Stimulated activated CD4-positive, alpha-beta T cell treated with anti-CD3 and anti-CD28 coated beads, Interleukin-4, amount 100 ng/mL, for 24 hours (primary cell): ENCODE measurements at regions not wholly inside any gene's neighbourhood (a gene's known extent, or its start where the extent isn't known, plus 50 kb on each side); places are given as distances from the start of the nearest gene placed in this dataset.

Source experiments
- DNase-seq: peaks from one replicate; pipeline ENCODE4 v3.0.0-alpha.2; 2020

DNA sequence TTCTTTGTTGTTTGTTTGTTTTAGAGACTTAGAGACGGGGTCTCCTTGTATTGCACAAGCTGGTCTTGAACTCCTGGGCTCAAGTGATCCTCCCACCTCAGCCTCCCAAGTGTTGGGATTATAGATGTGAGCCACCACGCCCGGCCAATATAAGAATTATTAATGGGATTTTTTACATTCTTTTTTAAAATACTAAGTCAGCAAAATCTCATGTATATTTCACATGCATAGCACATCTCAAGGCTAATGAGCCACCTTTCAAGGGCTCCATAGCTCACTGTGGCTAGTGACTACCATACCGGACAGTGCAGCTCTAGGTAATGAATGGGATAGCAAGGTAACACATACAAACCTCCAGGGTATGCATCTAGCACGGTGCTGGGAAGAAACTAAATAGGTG is 361.4 kb downstream of the SAMD5 start:
- DNase-seq: no peak

DNA sequence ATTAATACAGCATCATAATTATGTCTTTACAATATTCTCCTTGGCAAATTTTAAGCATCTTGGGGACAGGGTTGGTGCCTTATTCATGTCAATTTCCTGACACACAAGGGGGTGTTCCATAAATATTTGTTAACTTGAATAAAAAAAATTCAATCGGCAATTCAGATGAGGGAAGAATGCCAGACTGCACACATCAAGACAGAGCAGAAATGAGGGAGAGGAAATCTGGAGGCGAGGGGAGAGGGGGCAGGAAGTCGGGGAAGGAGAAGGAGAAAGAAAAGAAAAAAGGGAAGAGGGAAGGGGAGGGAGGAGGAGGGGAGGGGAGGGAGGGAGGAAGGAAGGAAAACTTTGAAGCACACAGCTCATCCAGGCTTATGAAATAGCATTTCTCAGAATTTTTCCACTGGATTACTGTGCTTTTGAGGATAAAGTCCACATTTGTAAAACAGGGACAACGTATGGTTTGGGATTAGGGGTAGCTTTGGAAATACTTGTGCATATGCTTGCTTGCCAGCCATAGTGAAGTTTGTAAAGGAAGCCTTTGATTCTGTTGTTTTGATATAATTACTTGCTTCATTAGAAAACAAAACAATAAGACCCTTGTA is 362.1 kb downstream of the SAMD5 start:
- no peak for DNase-seq

DNA sequence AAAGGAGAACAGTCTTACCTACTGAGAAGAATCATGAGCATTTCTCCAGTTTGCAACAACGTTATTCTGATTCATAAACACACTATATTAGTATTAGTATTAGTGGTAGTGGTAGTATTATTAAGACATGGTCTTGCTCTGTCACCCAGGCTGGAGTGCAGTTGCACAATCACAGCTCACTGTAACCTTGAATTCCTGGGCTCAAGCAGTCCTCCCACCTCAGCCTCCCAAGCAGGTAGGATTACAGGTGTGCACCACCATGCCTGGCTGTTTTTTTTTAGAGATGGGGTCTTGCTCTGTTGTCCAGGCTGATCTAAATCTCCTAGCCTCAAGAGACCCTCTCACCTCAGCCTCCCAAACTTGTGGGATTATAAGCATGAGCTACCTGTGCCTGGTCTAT is 363.5 kb downstream of the SAMD5 start:
- DNase-seq: no peak

DNA sequence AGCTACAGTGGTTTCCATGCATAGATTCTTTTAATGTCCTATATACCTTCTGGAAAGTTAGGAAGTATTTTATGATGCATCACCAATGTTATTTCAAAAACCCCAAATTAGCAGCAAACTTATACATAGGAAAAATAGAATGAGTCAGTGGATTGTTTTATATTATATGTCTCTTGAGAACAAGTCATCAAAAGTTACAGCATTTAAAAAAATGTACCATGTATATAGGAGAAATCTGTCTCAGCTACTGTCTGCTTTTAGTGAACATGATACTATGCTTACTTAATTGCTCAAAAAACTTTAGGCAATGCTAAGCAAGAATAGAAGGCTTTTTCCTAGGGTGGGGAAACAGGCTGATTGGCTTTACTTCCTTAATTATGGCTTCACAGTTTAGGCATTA is 365.3 kb downstream of the SAMD5 start:
- DNase-seq: no peak

DNA sequence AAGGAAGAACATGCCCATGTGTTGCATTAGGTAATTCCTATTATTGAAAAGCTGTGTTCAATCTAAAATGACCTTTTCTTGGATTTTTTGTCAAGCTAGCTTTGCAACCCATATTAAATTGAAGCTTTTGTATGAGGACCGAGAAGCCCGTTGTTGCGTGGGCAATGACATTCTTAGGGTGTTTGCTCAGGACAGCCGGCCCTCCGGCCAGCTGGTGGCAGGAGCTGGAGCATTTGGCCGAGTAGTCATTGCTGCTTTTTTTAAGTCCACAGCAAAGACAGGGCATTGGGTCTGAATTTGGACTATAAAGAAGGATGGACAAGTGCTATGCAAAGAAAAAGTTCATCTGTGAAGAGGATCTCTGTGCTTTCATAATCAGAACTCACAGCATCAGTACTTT is 365.8 kb downstream of the SAMD5 start:
- no peak for DNase-seq

DNA sequence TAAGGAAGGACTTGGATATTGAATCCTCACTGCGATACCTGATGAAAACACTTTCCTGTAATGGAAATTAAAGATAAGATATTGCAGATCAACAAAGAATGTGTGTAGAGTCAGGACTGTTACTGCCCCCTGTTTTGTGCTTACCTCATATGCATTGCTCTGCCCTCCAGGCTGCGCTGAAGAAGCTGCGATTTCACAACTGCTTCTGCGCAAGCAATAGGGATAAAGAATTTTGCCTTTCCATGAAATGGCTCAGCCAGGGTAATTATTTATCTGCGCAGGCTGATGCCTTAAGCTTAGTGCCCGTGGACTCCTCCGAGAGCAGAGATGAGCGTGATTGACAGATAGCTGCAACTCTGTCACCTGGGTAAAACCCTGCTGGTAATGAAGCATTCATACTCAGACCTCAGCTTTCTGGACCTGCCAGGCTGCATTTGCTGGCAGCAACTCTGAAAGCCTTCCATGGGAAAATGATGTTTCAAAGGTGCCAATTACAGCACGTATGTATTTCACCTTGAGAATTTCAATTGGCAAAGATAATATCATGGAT is 370.6 kb downstream of the SAMD5 start:
- no peak for DNase-seq

DNA sequence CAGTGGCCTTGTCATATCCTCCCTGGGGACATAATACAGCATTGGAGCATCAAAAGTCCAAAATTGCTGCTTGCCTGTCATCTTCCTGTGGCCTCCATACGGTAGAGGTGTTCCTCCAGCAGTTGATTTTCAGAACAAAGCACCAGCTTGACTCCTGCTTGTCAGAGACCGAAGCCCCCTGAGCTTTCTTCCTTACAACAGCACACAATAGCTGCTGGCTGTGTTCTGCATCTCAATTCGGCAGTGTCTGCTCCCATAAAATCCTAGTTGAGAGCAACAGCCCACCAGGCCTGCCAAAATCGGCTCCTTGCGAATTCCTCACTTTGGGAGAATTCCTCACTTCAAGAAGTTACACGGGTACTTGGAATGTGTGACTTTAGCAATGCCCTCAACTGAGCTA is 372.9 kb downstream of the SAMD5 start:
- DNase-seq: no peak

DNA sequence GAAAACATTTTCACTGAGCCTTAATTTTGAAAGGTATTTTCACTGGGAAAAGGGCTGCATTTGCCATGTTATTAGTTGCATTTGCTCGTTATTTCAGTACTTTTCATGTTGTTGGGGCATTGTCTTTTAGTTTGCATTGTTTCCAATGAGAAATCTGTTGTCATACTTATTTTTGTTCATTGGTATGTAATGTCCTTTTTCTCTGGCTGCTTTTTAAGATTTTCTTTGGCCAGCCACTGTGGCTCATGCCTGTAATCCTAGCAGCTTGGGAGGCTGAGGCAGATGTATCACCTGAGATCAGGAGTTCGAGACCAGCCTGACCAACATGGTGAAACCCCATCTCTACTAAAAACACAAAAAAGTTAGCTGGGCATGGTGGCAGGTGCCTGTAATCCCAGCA is 379.9 kb downstream of the SAMD5 start:
- no peak for DNase-seq

DNA sequence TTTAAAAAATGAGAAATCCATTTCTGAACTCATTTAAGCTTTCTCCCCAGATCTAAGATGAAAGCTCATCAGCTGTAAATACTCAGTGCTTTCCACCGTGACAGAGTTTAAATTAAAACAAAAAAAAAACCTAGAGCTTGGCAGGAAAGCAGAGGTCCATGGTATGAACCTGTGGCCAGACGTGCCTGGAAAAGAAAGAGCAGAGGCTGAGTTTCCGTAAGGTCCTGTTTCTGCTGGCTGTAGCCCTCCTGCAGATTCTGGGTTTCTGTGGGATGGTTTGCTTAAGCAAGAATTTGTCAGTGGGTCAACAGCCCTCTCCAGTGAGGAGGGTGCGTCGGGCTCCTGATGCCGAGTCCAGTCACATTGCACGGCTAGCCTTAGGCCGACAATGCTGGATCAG is 383.2 kb downstream of the SAMD5 start:
- no peak for DNase-seq

DNA sequence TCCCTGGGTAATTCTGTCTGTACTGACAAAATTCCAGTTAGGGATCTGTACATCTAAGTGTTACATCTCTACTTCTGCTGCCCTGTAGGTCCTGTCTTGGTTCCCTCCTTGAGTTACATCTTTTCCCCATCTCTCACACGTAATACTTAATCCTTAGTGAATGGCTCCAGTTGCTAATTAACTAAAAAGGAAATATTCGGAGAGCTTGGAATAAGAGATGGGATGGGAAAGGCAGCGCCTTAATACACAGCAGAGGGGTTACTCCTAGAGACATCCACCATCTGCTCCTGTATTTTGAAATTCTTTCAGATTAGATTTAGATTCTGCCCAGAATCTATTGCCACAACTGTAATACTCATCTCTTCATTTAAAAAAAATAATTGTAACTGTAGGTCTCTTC is 384.0 kb downstream of the SAMD5 start:
- no peak for DNase-seq

DNA sequence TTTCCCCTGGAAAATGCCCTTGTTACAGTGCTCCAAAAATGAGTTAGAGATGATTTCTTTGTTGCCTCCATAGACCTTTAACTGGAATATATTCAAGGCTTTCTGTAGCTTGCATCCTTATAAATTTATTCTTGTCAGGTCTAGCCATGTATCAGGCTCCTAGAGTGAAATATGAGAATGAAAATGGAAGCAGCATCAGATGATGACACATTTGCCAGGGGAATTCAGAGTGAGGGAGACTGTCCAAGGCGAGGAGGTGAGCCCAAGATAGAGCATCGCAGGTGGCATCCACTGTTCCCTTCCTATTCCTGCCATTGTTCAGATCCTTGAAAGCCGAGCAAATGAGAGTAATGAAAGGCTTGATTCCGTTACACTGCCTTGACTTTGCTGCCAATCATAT is 386.8 kb downstream of the SAMD5 start:
- no peak for DNase-seq

DNA sequence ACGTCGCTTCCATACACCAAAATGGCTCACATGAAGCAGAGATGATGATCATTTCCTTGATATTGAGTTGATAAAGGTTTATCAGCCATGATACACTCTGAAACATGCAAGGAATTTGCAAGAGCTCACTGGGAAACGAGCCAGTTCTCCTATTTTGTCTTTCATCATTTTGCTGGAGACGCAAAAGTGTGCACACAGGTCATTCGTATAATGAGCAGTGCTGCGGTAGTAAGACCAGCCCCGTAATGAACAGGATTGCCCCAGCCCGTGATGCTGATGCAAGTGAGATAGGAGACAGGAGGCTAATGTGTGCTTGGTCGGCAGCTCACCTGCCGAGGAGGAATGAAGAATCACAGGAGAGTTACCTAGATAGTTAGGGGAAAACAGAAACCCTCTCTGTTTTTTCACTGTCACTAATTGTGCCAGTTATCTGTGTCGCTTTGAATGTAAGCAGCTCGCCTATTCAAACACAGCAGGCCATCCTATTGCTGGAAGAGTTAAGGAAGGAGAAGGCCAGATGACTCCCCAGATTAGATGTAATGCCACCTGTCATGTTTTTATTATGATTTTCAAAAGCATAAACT is 391.8 kb downstream of the SAMD5 start:
- no peak for DNase-seq

DNA sequence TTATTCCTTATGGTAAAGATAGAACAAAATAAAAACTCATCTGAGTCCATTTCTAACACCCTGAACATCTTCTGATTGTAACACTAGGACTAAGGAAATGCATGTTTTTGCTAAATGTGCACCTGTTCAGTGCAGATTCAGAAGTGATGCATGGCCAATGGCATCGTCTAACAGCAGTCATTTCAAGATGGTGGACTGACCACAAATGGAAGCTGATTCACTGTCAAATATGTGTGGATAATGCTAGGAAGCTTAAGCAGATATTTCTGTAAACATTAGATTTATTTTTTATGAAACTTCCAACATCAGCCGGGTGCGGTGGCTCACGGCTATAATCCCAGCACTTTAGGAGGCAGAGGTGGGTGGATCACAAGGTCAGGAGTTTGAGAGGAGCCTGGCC is 394.8 kb downstream of the SAMD5 start:
- no peak for DNase-seq

DNA sequence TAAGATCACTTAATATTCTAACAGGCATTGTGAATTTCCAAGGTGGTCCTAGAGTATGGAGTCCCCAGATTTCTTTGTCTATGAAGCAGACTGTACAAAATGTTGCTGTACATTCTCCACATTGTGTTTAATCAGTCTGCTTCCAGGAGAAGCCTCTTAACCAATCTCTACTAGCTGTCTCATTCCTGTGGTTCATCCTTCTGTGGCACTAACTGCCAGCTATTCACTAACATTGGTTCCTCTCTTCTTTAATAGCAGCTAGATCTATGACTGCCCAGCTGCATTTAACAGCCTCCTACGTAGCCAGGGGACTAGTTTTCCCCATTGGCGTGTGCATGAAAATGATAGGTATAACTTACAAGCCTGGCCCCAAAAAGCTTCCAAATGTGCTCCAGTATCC is 395.4 kb downstream of the SAMD5 start:
- no peak for DNase-seq

DNA sequence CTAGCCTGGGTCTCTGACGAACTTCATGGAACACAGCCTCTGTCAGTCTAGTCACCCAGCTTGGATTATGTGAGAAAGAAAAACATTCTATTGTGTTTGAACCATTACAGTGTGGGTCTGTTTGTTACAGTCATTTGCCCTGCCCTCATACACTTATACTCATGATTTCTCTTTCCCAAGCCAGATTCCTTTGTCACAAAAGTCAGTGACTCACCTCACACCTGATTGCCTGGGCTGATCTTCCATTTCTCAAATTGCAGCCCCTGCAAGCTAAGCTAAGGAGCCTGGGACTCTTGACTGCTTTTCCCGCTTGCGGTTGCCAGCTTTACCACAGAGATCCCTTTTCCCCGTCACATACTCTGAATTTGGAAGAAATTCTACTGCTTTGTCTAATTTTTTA is 395.9 kb downstream of the SAMD5 start:
- no peak for DNase-seq

DNA sequence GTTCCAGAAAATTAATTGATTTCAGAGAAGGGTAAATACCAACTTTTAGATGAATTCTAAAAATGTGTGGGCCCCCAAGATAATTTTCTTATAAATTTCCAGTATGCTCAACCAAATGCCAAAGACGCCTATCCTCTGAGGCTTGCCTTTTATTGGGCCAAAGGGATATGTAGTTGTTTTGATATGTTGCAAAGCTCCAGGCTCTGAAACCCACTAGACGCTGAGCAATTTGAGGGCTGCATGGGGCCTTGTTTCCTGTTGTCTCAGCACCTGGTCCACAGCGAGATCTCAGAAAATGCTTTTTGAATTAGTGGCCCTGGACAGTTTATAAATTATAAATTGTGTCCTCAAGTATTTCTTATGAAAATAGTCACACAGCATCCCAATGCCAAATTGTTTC is 397.2 kb downstream of the SAMD5 start:
- no peak for DNase-seq

DNA sequence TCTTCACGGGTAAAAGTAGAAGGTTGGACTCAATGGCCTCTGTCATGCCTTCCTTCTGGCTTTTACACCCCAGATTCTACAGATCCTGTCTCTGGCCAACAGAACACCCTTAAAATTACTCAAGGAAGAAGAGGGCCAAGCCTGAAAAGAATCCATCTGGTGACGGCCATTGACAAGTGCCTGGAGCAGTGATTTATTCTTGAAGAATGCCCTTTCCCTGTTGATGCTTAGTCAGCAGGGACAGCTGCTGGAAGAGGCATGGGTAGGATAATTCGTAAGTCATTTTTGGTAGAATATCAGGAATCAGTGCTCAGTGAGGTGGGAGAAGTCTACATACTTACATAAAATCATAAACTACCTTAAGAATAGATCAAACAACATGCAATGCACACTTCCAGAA is 397.9 kb downstream of the SAMD5 start:
- no peak for DNase-seq

DNA sequence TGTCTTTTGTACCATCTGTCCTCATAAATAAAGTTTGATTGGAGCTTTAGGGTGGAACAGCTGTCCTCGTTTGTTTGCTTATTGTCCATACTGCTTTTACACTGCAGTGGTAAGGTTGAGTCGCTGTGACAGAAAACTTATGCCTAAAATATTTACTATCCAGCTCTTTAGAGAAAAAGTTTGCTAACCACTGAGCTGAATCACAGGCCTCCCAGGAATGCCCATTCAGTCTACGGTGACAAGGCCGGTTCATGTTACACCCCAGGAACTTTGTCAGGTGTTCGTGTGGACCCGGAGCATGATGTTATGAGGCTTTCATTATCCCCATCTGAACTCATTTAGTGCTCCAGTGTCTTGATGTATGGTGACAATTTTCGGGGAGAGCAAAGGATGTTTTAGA is 401.1 kb downstream of the SAMD5 start:
- DNase-seq: no peak

DNA sequence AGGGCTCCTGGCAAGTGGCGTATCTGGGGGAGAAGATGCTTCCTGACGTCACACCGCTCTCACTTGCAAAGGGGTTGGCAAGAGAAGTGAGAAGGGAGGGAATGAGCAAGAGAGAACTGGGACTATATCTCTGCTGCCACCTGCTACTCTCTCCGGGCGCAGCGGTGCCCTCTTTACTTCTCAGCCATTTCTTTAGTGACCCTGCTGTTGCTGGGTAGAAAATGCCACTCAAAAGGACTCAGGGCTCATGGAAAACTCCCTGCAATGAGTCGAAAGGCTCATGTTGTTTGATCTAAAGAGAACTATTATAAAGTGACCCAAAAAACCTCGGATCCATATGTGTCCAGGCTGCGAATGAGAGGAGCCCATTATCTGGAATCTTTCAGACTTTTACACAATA is 401.8 kb downstream of the SAMD5 start:
- no peak for DNase-seq

DNA sequence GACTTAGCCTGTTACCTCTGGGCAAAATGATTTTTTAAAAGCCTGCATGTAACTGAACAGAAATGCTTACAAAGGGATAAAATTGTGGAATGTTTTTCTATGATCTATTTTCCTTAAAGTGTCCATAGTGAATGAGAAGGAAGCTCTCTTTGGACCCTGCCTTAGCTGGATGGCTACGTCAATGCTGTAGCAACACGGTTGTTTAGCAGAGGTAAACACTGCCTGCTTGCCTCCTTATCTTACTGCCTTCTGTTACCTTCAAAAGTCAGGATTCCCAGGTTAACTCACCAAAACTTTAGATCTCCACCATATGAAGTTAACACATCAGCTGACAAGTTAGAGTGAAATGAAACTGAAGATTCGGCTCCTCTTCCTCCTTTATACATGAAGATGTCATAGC is 402.6 kb downstream of the SAMD5 start:
- no peak for DNase-seq

DNA sequence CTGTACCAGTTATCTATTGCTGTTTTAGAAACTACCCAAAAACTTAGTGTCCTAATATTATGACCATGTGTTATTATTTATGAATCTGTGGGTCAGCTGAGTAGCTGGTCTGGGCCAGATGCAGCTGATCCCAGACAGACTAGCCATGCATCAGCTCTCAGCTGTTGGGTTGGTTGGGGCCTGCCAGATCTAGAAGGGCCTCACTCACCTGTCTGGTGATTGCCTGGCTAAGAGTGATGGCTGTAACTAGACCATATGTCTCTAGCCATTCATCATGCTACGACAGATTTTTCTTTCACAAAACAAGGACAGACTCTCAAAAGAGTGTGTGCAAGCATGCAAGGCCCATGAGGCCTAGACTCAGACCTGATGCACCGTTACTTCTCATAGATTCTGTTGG is 403.2 kb downstream of the SAMD5 start:
- DNase-seq: no peak

DNA sequence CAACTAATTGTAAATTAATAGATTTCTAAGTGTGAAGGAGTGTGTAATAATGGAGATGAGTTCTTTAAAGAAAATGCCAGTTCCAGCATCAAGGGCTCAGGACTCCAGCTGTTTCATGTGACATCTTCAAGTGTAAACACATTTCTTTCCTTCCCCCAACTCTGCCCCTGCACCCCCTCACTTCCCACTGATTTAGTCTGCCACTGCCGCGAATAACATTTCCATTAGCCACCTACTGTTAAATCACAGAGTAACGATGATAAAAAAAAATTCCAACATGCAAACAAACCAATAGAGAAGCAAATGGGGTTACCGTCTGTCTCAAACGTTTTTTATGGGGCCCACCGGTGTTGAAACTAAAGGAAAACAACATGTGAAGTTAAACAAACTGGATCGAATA is 414.3 kb downstream of the SAMD5 start:
- DNase-seq: no peak

DNA sequence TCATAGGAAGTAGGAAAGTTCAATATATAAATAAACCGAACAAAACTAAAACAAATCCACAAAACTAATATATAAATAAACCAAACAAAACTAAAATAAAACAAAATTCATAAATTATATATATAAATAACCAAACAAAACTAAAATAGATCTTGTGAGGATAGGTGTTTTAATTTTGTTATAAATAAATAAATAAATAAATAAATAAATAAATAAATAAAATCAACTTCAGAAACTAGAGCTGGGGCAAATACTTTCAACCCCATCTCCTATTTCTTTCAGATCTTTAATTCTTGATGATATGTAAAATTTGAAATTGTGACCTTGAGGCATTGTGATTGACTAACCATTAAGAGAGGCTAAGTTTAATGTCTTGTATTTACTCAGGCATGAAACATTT is 416.1 kb downstream of the SAMD5 start:
- no peak for DNase-seq

DNA sequence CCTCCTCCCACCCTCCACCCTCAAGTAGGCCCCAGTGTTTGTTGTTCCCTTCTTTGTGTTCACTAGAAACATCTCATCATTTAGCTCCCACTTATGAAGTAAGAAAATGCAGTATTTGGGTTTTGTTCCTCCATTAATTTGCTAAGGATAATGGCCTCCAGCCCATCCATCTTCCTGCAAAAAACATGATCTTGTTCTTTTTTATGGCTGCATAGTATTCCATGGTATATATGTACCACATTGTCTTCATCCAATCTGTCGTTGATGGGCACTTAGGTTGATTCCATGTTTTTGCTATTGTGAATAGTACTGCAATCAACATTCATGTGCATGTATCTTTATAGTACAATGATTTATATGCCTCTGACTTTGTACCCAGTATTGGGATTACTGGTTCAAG is 416.8 kb upstream of the SASH1 start:
- DNase-seq: no peak

DNA sequence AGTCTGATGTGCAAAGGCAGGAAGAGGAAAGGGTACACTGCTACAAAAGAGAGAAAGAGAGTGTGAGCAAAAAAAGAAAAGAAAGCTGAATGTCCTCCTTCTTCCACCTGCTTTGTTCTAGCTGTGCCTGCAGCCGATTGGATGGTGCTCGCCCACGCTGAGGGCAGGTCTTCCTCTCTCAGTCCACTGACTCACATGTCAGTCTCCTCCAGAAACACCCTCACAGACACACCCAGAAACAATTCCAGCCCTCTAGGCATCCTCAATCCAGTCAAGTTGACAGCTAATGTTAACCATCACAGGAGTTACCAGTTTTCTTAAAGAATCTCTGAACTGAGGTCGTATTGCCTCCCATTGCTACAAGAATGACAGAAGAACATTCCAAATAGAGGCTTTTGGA is 411.9 kb upstream of the SASH1 start:
- no peak for DNase-seq
